ENCODE measurements at regions not wholly inside any gene's neighbourhood (a gene's known extent, or its start where the extent isn't known, plus 50 kb on each side); places are given as distances from the start of the nearest gene placed in this dataset.

- TF ChIP-seq EP300 (IDR thresholded peaks at IDR 0.05), result no peak
- TF ChIP-seq CTCF (IDR thresholded peaks at IDR 0.05), result no peak
- no peak for TF ChIP-seq POLR2AphosphoS5 (IDR thresholded peaks at IDR 0.05)
Measured at GRCh38 chr12:88736031-88736430, 155.8 kb upstream of the KITLG start.
